HepG2 (cell line): ENCODE measurements at regions not wholly inside any gene's neighbourhood (a gene's known extent, or its start where the extent isn't known, plus 50 kb on each side); places are given as distances from the start of the nearest gene placed in this dataset.

ENCODE experiments used
- ATAC-seq: fragments of 200-7000 bp; cut with Tn5 transposase; 3 replicates; pipeline ENCODE4 v1.9.1; 2020; ENCODE audit warnings: mild to moderate bottlenecking, moderate library complexity
- BruUV-seq: library from RNA; stranded (reverse); fragments of 400-500 nt; replicated peaks from 2 replicates; lab custom pipeline; 2021; lab: Mats Ljungman, UMichigan
- CTCF ChIA-PET: fragments of 300-600 bp; formaldehyde crosslinking; extraction: SDS; loops from one replicate; lab custom pipeline; 2021; ENCODE audit warnings: low total read pairs, inconsistent platforms, low intra/inter-chr PET ratio; lab: Yijun Ruan, JAX
- POLR2A ChIA-PET: fragments of 350-600 bp; sonication (Branson Sonifier 250); formaldehyde crosslinking; loops from one replicate; lab custom pipeline; 2020; ENCODE audit warnings: antibody characterized with exemption, inconsistent platforms; lab: Yijun Ruan, JAX
- DNase-seq: peaks from one replicate; pipeline ENCODE4 v3.0.0-alpha.2; 2015; ENCODE audit warnings: low spot score
- FAIRE-seq: peaks from 3 replicates; lab custom pipeline; 2011; peaks lifted over from hg19 to GRCh38; lab: Jason Lieb, UNC
- H2AFZ ChIP-seq: one replicate; pipeline ENCODE4 v1.6.1; 2011; ENCODE audit warnings: low read length, inconsistent platforms
- H3K27ac ChIP-seq: fragments of 300-600 bp; 3 replicates; pipeline ENCODE4 v1.8.0; 2011; ENCODE audit warnings: mixed run types, mild to moderate bottlenecking, mixed read lengths, low read length, inconsistent platforms; ENCODE audit not compliant: insufficient read depth; ENCODE audit errors: extremely low read length
- H3K27me3 ChIP-seq, 2 experiments: fragments of 200-600 bp in 1 of 2; 2 replicates in 1 of 2; 3 replicates in 1 of 2; pipeline versions ENCODE4 v1.6.0 to v1.8.0; 2011; ENCODE audit warnings: low read length in 2 of 2, mild to moderate bottlenecking in 2 of 2, moderate library complexity in 2 of 2, inconsistent platforms in 1 of 2; ENCODE audit not compliant: insufficient read depth in 2 of 2, control insufficient read depth in 1 of 2
- H3K36me3 ChIP-seq, 2 experiments: fragments of 200-600 bp in 1 of 2; replicated peaks in 1 of 2; 2 replicates in 1 of 2; 3 replicates in 1 of 2; pipeline versions ENCODE4 v1.5.1 to v1.8.0; 2011; ENCODE audit warnings: low read length in 2 of 2, inconsistent platforms in 1 of 2; ENCODE audit not compliant: insufficient read depth in 2 of 2, control insufficient read depth in 1 of 2
- H3K4me1 ChIP-seq: 2 replicates; pipeline ENCODE4 v1.5.1; 2012; ENCODE audit warnings: low read length, inconsistent platforms; ENCODE audit not compliant: insufficient read depth
- H3K4me2 ChIP-seq: 2 replicates; pipeline ENCODE4 v1.6.0; 2011; ENCODE audit warnings: low read depth, low read length, inconsistent platforms
- H3K4me3 ChIP-seq, 3 experiments: fragments of 200-600 bp in 1 of 3; sonication (generic), shearing (Covaris generic) in 1 of 3; replicated peaks in 1 of 3; 2 replicates each; pipeline ENCODE4 v1.5.1; 2011 to 2016; ENCODE audit warnings: low read length in 3 of 3, inconsistent platforms in 2 of 3, low read depth in 2 of 3, mild to moderate bottlenecking in 2 of 3, control low read depth in 1 of 3, mixed read lengths in 1 of 3; ENCODE audit not compliant: insufficient read depth in 1 of 3
- H3K79me2 ChIP-seq: one replicate; pipeline ENCODE4 v1.6.1; 2011; ENCODE audit warnings: low read length, inconsistent platforms; ENCODE audit not compliant: insufficient read depth
- H3K9ac ChIP-seq: 2 replicates; pipeline ENCODE4 v1.6.0; 2011; ENCODE audit warnings: mild to moderate bottlenecking, low read depth, low read length, inconsistent platforms; ENCODE audit not compliant: insufficient read depth
- H3K9me3 ChIP-seq: 2 replicates; pipeline ENCODE4 v1.5.1; 2012; ENCODE audit warnings: mild to moderate bottlenecking, low read length
- H4K20me1 ChIP-seq: 2 replicates; pipeline ENCODE4 v1.6.0; 2011; ENCODE audit warnings: inconsistent platforms, mild to moderate bottlenecking, low read length, moderate library complexity; ENCODE audit not compliant: insufficient read depth
- HMGA1 ChIP-seq: sonication (generic); formaldehyde crosslinking; conservative IDR thresholded peaks from 2 replicates; pipeline ENCODE4 v1.4.0; 2020; ENCODE audit warnings: missing genetic modification reagents
- KDM4B ChIP-seq: sonication (generic); formaldehyde crosslinking; IDR thresholded peaks from 2 replicates; pipeline ENCODE4 v1.4.0; 2020; ENCODE audit warnings: missing genetic modification reagents
- MYC ChIP-seq: sonication (generic); formaldehyde crosslinking; IDR thresholded peaks from 2 replicates; pipeline ENCODE4 v1.9.0; 2021; ENCODE audit warnings: missing genetic modification reagents, borderline replicate concordance
- NFE2 ChIP-seq: sonication (generic); formaldehyde crosslinking; IDR thresholded peaks from 2 replicates; pipeline ENCODE4 v1.4.0; 2020; ENCODE audit warnings: missing genetic modification reagents
- RCOR2 ChIP-seq: IDR thresholded peaks from 2 replicates; pipeline ENCODE4 v1.6.1; 2016; ENCODE audit warnings: missing biosample characterization, missing genetic modification reagents
- TBP ChIP-seq: sonication (generic); formaldehyde crosslinking; IDR thresholded peaks from 2 replicates; pipeline ENCODE4 v1.5.0; 2020; ENCODE audit warnings: missing genetic modification reagents
- ZBTB7B ChIP-seq: sonication (generic); formaldehyde crosslinking; IDR thresholded peaks from 2 replicates; pipeline ENCODE4 v1.4.0; 2020; ENCODE audit warnings: missing genetic modification reagents
- ZFAT ChIP-seq: sonication (generic); formaldehyde crosslinking; conservative IDR thresholded peaks from 2 replicates; pipeline ENCODE4 v1.8.1; 2023; ENCODE audit warnings: missing genetic modification reagents, inconsistent platforms
- ZFX ChIP-seq: sonication (generic); formaldehyde crosslinking; IDR thresholded peaks from 2 replicates; pipeline ENCODE4 v1.4.0; 2020; ENCODE audit warnings: mild to moderate bottlenecking, low read depth, missing genetic modification reagents, moderate library complexity
- ZFY ChIP-seq: sonication (generic); formaldehyde crosslinking; IDR thresholded peaks from 2 replicates; pipeline ENCODE4 v1.4.0; 2020; ENCODE audit warnings: missing genetic modification reagents
- ZNF180 ChIP-seq: sonication (generic); formaldehyde crosslinking; IDR thresholded peaks from 2 replicates; pipeline ENCODE4 v1.4.0; 2020; ENCODE audit warnings: low read depth, missing genetic modification reagents, borderline replicate concordance
- ZNF263 ChIP-seq: sonication (generic); formaldehyde crosslinking; IDR thresholded peaks from 2 replicates; pipeline ENCODE4 v1.4.0; 2020; ENCODE audit warnings: missing genetic modification reagents
- ZNF317 ChIP-seq: sonication (generic); formaldehyde crosslinking; IDR thresholded peaks from 2 replicates; pipeline ENCODE4 v1.5.0; 2020; ENCODE audit warnings: mild to moderate bottlenecking, missing genetic modification reagents
- ZNF331 ChIP-seq: sonication (generic); formaldehyde crosslinking; IDR thresholded peaks from 2 replicates; pipeline ENCODE4 v1.4.0; 2020; ENCODE audit warnings: missing genetic modification reagents
- ZNF44 ChIP-seq: sonication (generic); formaldehyde crosslinking; IDR thresholded peaks from 2 replicates; pipeline ENCODE4 v1.5.1; 2020; ENCODE audit warnings: mild to moderate bottlenecking, missing genetic modification reagents
- ZNF7 ChIP-seq: IDR thresholded peaks from 2 replicates; pipeline ENCODE4 v1.6.1; 2016; ENCODE audit warnings: missing biosample characterization, missing genetic modification reagents
- WGBS: methylation state at CpG from one replicate; pipeline ENCODE4 v1.1.6; 2017; ENCODE audit warnings: low lambda C conversion rate; 5-methylcytosine and 5-hydroxymethylcytosine counted together
- in situ Hi-C: cut with HindIII; loops from 2 replicates; pipeline ENCODE4 v1.10.0; 2017; ENCODE audit warnings: low pct_unique_long_range_greater_than_20kb; ENCODE audit not compliant: extremely low pct_ligation_motif_present
- intact Hi-C: fragments of 100-400 bp; cut with micrococcal nuclease; formaldehyde crosslinking; loops from one replicate; pipeline ENCODE4 v1.10.0; 2022; ENCODE audit not compliant: unreplicated experiment
- TF ChIP-seq, protein P1 (sequence below): sonication (generic); formaldehyde crosslinking; IDR thresholded peaks from 2 replicates; pipeline ENCODE4 v1.4.0; 2020; ENCODE audit warnings: missing genetic modification reagents
- TF ChIP-seq, protein P2 (sequence below): sonication (generic); formaldehyde crosslinking; IDR thresholded peaks from 2 replicates; pipeline ENCODE4 v1.4.0; 2020; ENCODE audit warnings: mild to moderate bottlenecking, missing genetic modification reagents

DNA sequence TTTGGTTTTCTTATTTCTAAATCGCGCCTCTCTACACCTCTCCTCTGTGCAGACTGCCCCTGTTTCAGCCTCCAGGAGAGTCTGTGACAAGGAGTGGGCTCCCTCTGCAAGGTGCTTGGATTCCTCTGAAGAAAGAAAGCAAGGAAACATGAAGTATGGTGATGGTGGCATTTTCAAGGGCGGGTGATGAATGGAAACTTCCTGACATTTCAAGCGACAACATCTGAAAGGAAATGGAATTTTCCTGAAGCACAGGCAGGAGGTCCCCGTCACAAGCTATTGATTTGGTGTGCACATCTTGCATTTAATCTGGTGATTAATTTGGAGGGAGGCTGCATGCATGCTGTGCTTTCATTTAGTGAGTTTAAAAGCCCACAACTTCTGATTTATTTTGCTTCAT, 164.6 kb upstream of the FGGY start:
- H3K36me3 ChIP-seq: no peaks in the 10 kb centered on the region
- H3K27ac ChIP-seq: no peak overlapping the region
- H3K9me3 ChIP-seq: no peaks in the 10 kb centered on the region
- no peak overlapping the region for H2AFZ ChIP-seq
- no peak for DNase-seq
- no peaks in the 10 kb centered on the region for H4K20me1 ChIP-seq
- ATAC-seq: no peak
- H3K79me2 ChIP-seq: no peaks in the 10 kb centered on the region
- H3K4me2 ChIP-seq: no peak overlapping the region
- in situ Hi-C loops: no loop called here
- H3K4me3 ChIP-seq: no peak overlapping the region
- TF ChIP-seq, protein P1, sequence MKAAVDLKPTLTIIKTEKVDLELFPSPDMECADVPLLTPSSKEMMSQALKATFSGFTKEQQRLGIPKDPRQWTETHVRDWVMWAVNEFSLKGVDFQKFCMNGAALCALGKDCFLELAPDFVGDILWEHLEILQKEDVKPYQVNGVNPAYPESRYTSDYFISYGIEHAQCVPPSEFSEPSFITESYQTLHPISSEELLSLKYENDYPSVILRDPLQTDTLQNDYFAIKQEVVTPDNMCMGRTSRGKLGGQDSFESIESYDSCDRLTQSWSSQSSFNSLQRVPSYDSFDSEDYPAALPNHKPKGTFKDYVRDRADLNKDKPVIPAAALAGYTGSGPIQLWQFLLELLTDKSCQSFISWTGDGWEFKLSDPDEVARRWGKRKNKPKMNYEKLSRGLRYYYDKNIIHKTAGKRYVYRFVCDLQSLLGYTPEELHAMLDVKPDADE: no peak
- TF ChIP-seq, protein P2, sequence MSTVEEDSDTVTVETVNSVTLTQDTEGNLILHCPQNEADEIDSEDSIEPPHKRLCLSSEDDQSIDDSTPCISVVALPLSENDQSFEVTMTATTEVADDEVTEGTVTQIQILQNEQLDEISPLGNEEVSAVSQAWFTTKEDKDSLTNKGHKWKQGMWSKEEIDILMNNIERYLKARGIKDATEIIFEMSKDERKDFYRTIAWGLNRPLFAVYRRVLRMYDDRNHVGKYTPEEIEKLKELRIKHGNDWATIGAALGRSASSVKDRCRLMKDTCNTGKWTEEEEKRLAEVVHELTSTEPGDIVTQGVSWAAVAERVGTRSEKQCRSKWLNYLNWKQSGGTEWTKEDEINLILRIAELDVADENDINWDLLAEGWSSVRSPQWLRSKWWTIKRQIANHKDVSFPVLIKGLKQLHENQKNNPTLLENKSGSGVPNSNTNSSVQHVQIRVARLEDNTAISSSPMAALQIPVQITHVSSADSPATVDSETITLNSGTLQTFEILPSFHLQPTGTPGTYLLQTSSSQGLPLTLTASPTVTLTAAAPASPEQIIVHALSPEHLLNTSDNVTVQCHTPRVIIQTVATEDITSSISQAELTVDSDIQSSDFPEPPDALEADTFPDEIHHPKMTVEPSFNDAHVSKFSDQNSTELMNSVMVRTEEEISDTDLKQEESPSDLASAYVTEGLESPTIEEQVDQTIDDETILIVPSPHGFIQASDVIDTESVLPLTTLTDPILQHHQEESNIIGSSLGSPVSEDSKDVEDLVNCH (CRISPR knock-in tag): no peak
- TF ChIP-seq ZFAT (CRISPR knock-in tag) (no peak), KDM4B (no peak)
- 39% methylated on average over 5 of the region's 5 CpGs for WGBS
- H3K4me1 ChIP-seq: peaks cover 13% of the 10 kb centered on the region
- BruUV-seq: no TSS peak
- ChIA-PET CTCF (no interaction called here), POLR2A (no interaction called here)
- peaks cover 0 to 4% of the 10 kb centered on the region in 2 experiments; a peak in 2 of 5 replicates for H3K27me3 ChIP-seq
- H3K9ac ChIP-seq: no peak overlapping the region
- intact Hi-C loops: no loop called here
- no peak for FAIRE-seq

- 4% methylated on average over 1 of the region's 1 CpG for WGBS
- Histone ChIP-seq H3K4me2 (no peak overlapping the region), H3K9ac (no peak overlapping the region), H3K27ac (no peak overlapping the region), H3K4me3 (no peak overlapping the region), H3K36me3 (no peaks in the 10 kb centered on the region), H2AFZ (no peak overlapping the region), H3K9me3 (no peaks in the 10 kb centered on the region), H3K27me3 (peaks cover 0 to 4% of the 10 kb centered on the region in 2 experiments; a peak in 3 of 5 replicates), H3K4me1 (peaks cover 13% of the 10 kb centered on the region), H4K20me1 (no peaks in the 10 kb centered on the region), H3K79me2 (no peaks in the 10 kb centered on the region)
- no TSS peak for BruUV-seq
- no peak for FAIRE-seq
- ChIA-PET CTCF (no interaction called here), POLR2A (no interaction called here)
- intact Hi-C loops (no loop called here), in situ Hi-C loops (no loop called here)
- TF ChIP-seq HMGA1 (CRISPR knock-in tag) (no peak), ZFY (CRISPR knock-in tag) (no peak), ZNF180 (CRISPR knock-in tag) (no peak), ZNF331 (CRISPR knock-in tag) (no peak), ZFX (CRISPR knock-in tag) (no peak), ZNF44 (CRISPR knock-in tag) (no peak), ZBTB7B (no peak), ZNF317 (CRISPR knock-in tag) (no peak), RCOR2 (no peak), ZNF7 (CRISPR knock-in tag) (no peak), TBP (CRISPR knock-in tag) (no peak), ZFAT (CRISPR knock-in tag) (no peak), ZNF263 (no peak), NFE2 (no peak), MYC (CRISPR knock-in tag) (no peak)
- no peak for DNase-seq
- ATAC-seq: no peak
Measured at GRCh38 chr1:59133997-59134396, 162.9 kb upstream of the FGGY start.
